ENCODE measurements at regions not wholly inside any gene's neighbourhood (a gene's known extent, or its start where the extent isn't known, plus 50 kb on each side); places are given as distances from the start of the nearest gene placed in this dataset.

DNA sequence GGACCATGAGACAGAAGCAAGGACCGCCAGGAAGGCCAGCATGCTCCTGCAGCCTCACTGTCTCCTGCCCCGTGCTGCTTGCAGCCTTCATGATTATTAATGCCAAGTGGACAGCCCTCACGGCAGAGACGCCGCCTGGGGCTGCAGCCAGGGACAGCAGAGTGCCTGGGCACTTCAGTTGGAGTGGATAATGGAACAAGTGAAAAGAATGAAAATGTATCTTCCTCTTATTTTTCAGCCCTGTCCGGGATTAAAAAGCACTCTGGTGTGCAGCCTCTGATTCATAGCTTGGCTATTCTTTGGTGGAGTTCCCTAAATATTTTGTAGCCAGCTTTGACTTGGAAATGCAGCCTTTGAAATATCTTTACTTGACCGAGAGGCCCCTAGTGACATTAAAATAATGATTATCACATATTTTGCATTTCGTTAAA, 1404.2 kb downstream of the BRD1 start:
- Histone ChIP-seq H3K4me3 (ENCODE audit: insufficient read depth, low read depth, low read length) (no peak overlapping the region), H3K4me2 (ENCODE audit: low read depth, low read length) (no peak overlapping the region), H3K4me1 (ENCODE audit: control insufficient read depth, insufficient read depth, low read length) (no peaks in the 10 kb centered on the region), H4K20me1 (ENCODE audit: insufficient read depth, low read length) (no peaks in the 10 kb centered on the region), H2BK5ac (ENCODE audit: low read depth, low read length, poor library complexity, severe bottlenecking) (no peak overlapping the region), H3K9me1 (ENCODE audit: insufficient read depth, low read length) (no peaks in the 10 kb centered on the region), H3K27ac (ENCODE audit: insufficient read depth, low read length) (no peak overlapping the region), H2BK120ac (ENCODE audit: low read depth, low read length) (no peak overlapping the region), H4K8ac (ENCODE audit: low read depth in 2 of 2, low read length in 2 of 2) (no peak overlapping the region), H2AK5ac (ENCODE audit: low read depth, low read length) (no peak overlapping the region), H3K14ac (replicated peaks; ENCODE audit: low read depth, low read length) (no peak overlapping the region), H4K5ac (ENCODE audit: low read depth, low read length) (no peak overlapping the region), H3K9ac (ENCODE audit: low read depth, low read length) (no peak overlapping the region), H3K36me3 (ENCODE audit: control insufficient read depth, insufficient read depth, low read length) (no peaks in the 10 kb centered on the region), H3K23ac (ENCODE audit: low read depth, low read length) (no peak overlapping the region), H2BK15ac (ENCODE audit: low read depth, low read length) (no peak overlapping the region), H2AFZ (replicated peaks; ENCODE audit: low read length, poor library complexity) (no peak overlapping the region), H3K27me3 (ENCODE audit: control insufficient read depth, insufficient read depth, low read length) (no peaks in the 10 kb centered on the region), H3K18ac (ENCODE audit: low read depth, low read length) (no peak overlapping the region), H4K91ac (ENCODE audit: insufficient read depth, low read depth, low read length) (no peak overlapping the region), H2AK9ac (replicated peaks; ENCODE audit: low read depth, low read length, poor library complexity) (no peak overlapping the region), H2BK20ac (ENCODE audit: low read depth, low read length) (no peak overlapping the region), H3K4ac (ENCODE audit: low read depth, low read length) (no peak overlapping the region), H3K9me3 (ENCODE audit: control insufficient read depth, insufficient read depth, low read length) (peaks cover 57% of the 10 kb centered on the region), H3K56ac (ENCODE audit: extremely low read depth, insufficient read depth, low read length) (no peak overlapping the region), H3K79me1 (ENCODE audit: low read depth in 1 of 2, low read length in 2 of 2) (no peaks in the 10 kb centered on the region)
- in situ Hi-C loops (cut with MboI; ENCODE audit: low sequenced_read_pairs) (no loop called here), intact Hi-C loops (cut with micrococcal nuclease) (no loop called here), dilution Hi-C loops (cut with HindIII; ENCODE audit: low sequenced_read_pairs, unreplicated experiment) (no loop called here)
- TF ChIP-seq FOS (IDR thresholded peaks at IDR 0.05; ENCODE audit: low read depth, low read length) = no peak
- no peak for TF ChIP-seq CHD1 (IDR thresholded peaks at IDR 0.05; ENCODE audit: low read depth, low read length)
- no peak for TF ChIP-seq POLR2A (IDR thresholded peaks at IDR 0.05; ENCODE audit: low read depth, low read length)
- no peak for TF ChIP-seq BHLHE40 (IDR thresholded peaks at IDR 0.05; ENCODE audit: low read depth, low read length)
- no peak for TF ChIP-seq SMC3 (IDR thresholded peaks at IDR 0.05; ENCODE audit: low read depth, low read length)
- TF ChIP-seq MAZ (IDR thresholded peaks at IDR 0.05; ENCODE audit: borderline replicate concordance, low read depth, low read length) = no peak
- no peak for TF ChIP-seq RFX5 (IDR thresholded peaks at IDR 0.05; ENCODE audit: low read depth, low read length)
- TF ChIP-seq, protein P1, sequence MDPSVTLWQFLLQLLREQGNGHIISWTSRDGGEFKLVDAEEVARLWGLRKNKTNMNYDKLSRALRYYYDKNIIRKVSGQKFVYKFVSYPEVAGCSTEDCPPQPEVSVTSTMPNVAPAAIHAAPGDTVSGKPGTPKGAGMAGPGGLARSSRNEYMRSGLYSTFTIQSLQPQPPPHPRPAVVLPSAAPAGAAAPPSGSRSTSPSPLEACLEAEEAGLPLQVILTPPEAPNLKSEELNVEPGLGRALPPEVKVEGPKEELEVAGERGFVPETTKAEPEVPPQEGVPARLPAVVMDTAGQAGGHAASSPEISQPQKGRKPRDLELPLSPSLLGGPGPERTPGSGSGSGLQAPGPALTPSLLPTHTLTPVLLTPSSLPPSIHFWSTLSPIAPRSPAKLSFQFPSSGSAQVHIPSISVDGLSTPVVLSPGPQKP (IDR thresholded peaks at IDR 0.05; ENCODE audit: borderline replicate concordance, low read depth, low read length) = no peak
- no peak for TF ChIP-seq RCOR1 (IDR thresholded peaks at IDR 0.05; ENCODE audit: insufficient replicate concordance, low read length)
- no peak for TF ChIP-seq CEBPB (IDR thresholded peaks at IDR 0.05; ENCODE audit: low read depth, low read length)
- TF ChIP-seq MAFK (IDR thresholded peaks at IDR 0.05; ENCODE audit: low read depth, low read length) = no peak
- TF ChIP-seq NFE2L2 (IDR thresholded peaks at IDR 0.05; ENCODE audit: low read depth, low read length) = no peak
- TF ChIP-seq MXI1 (IDR thresholded peaks at IDR 0.05; ENCODE audit: borderline replicate concordance, low read depth, low read length) = no peak
- TF ChIP-seq, protein P2, sequence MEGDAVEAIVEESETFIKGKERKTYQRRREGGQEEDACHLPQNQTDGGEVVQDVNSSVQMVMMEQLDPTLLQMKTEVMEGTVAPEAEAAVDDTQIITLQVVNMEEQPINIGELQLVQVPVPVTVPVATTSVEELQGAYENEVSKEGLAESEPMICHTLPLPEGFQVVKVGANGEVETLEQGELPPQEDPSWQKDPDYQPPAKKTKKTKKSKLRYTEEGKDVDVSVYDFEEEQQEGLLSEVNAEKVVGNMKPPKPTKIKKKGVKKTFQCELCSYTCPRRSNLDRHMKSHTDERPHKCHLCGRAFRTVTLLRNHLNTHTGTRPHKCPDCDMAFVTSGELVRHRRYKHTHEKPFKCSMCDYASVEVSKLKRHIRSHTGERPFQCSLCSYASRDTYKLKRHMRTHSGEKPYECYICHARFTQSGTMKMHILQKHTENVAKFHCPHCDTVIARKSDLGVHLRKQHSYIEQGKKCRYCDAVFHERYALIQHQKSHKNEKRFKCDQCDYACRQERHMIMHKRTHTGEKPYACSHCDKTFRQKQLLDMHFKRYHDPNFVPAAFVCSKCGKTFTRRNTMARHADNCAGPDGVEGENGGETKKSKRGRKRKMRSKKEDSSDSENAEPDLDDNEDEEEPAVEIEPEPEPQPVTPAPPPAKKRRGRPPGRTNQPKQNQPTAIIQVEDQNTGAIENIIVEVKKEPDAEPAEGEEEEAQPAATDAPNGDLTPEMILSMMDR (conservative IDR thresholded peaks at IDR 0.05; ENCODE audit: low read depth, low read length) = no peak
- ChIA-PET CTCF (no interaction called here), POLR2A (ENCODE audit: unreplicated experiment) (no interaction called here)
- DNase-seq (no peak), ATAC-seq (ENCODE audit: low read depth) (no peak)
- no TSS peak for BruUV-seq (replicated peaks)
- 34% methylated on average over 5 of the region's 8 CpGs; no CpG with 5 or more reads in 1 of the 2 experiments for WGBS, 2 experiments (ENCODE audit: extremely low coverage in 2 of 2, insufficient read length in 1 of 2)

Data from IMR-90 (cell line).